Cardiac fibroblast (primary cell): ENCODE measurements at regions not wholly inside any gene's neighbourhood (a gene's known extent, or its start where the extent isn't known, plus 50 kb on each side); places are given as distances from the start of the nearest gene placed in this dataset.

Source experiments
- DNase-seq, 2 donors: peaks; one replicate each; pipeline versions ENCODE4 v3.0.0 to v3.0.0-alpha.2; 2010; ENCODE audit warnings: low read depth in 2 of 2
- H3K4me3 ChIP-seq, 2 donors: replicated peaks in 1 of 2; 1 replicate in 1 of 2; 2 replicates in 1 of 2; pipeline ENCODE4 v1.5.1; 2011; ENCODE audit warnings: low read depth in 2 of 2, low read length in 2 of 2, mild to moderate bottlenecking in 2 of 2, moderate library complexity in 1 of 2
- CTCF ChIP-seq: IDR thresholded peaks from one replicate; pipeline ENCODE4 v1.5.1; 2011; ENCODE audit warnings: low read depth, mild to moderate bottlenecking, low read length, inconsistent platforms

GRCh38 chrX:116605576-116605975, 142.8 kb upstream of the CT83 start:
- no peak for TF ChIP-seq CTCF
- DNase-seq: no peak
- no peak overlapping the region for H3K4me3 ChIP-seq

- TF ChIP-seq CTCF: no peak
- no peak for DNase-seq
- no peak overlapping the region for H3K4me3 ChIP-seq
Observed at GRCh38 chrX:116596010-116596409, 133.2 kb upstream of the CT83 start.
